Activated T-cell treated with anti-CD3 and anti-CD28 coated beads, Interleukin-2, amount 50 U/mL, for 48 hours (primary cell): ENCODE measurements at regions not wholly inside any gene's neighbourhood (a gene's known extent, or its start where the extent isn't known, plus 50 kb on each side); places are given as distances from the start of the nearest gene placed in this dataset.
"Not testable (repeated sequence)": the region's sequence is repeated elsewhere in the genome, so short reads cannot be mapped to it uniquely, and the experiment has no call there.

Experiments
- DNase-seq, 2 experiments: peaks; one replicate each; pipeline ENCODE4 v3.0.0-alpha.2; 2020

DNA sequence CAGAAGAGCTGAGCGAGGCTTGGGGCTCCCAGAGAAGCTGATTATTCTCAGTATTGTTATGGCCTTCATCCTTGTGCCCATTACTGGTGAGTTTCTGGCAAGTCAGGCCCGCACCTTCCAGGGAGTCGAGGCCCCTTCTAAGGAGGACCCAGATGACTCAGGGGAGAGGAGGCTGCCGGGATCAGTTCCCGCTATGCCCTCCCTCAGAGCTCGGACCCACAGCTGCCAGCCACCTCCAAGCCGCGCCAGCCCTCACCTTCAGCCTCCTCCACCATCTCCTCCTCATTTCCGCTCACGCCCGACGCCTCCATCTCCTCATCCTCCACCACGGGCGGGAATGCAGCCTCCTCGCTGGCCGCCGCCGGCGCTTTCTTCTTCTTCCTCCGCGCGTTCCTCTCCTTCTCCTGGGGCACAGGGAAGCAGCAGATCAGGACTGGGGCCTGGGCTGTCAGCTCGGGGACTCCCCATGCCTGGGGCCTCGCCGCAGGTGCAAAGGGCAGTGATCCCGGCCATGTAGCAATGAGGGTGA, 83.2 kb downstream of the RFLNA start:
- no peak for DNase-seq

- DNase-seq, result no peak
These were observed 81.5 kb downstream of the RFLNA start for GRCh38 chr12:124376435-124376834.

DNA sequence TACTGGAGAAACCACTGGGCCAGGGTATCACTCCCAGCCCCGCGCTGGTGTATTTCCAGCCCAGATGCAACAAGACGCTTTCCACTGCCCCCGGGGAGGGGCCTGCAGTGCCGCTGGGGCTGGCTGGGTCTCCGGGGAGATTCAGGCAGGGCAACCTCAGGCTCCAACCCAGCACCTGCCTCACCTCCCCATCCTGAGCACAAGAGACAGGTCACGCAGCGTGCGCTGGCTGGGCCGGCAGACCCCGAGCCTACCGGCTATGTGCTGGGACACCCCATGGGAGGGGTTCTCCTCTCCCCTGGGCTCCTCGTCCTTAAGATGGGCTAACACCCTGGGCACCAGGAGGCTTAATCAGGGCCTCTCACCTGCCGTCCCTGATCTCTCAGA, 80.9 kb downstream of the RFLNA start:
- no peak for DNase-seq

DNA sequence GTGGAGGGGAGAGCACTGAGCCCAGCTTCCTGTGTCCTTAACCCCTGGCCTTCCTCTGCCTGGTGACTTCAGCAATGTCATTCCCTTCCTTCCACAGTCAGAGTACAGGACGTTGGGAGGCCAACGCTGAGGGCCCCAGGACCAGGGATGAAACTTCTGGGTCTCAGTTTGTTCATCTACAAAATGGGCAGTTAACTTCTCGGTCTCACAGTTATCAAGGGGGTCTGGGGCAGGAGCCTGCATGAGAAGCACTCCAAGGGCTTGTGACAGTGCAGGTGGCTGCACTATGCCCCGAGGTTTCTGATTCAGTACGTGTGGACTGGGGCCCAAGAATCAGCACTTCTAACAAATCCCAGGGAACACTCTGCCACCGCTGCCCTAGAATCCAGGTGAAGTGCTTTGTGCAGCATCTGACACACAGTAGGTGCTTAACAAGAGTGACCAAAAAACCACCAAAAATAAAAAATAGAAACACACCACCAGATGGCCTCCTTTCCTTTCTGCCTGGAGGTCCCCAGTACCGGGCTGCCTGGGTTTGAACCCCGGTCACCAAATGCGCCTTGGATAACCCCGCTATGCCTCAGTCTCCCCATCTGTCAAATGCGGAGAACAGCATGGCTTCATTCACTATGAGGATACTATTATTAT, 80.4 kb downstream of the RFLNA start:
- no peak for DNase-seq

DNA sequence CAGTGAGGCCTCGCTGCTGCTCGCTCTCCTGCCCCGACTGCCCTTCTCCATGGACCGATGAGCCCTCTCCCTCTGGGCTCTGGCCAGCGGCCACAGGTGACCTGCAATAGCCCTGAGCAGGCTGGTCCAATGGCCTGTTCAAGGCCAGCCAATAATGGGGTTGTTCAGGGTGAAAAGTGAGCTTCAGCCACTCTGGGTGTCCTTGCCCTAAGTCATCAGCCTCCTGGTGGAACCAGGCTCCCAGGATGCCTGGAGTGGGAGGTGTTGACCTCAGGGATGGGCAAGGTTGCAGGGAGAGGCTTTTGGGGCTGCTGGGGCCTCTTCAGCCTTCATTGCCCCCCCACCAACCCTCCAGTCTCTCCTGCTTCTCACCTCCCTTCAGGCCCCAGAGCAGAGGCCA, 79.7 kb downstream of the RFLNA start:
- no peak for DNase-seq

DNA sequence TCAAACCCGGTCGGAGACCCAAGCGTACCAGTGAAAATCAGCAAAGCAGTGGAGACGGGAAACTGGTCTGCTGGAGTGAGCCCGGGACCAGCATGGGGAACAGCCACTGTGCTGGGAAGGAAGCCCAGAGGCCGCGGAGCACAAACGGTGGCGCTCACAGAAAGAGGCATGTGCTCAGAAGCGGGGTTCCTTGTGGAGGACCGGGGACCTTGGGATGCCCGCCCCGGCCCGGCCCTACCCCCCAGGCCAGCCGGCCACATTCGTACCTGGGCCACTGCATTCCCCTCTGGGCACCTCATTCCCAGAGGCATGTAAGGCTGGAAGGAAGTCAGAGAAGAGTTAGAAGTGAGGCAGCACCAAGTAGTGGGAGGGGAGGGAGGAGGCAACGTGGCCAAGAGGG, 79.3 kb downstream of the RFLNA start:
- DNase-seq, result no peak

DNA sequence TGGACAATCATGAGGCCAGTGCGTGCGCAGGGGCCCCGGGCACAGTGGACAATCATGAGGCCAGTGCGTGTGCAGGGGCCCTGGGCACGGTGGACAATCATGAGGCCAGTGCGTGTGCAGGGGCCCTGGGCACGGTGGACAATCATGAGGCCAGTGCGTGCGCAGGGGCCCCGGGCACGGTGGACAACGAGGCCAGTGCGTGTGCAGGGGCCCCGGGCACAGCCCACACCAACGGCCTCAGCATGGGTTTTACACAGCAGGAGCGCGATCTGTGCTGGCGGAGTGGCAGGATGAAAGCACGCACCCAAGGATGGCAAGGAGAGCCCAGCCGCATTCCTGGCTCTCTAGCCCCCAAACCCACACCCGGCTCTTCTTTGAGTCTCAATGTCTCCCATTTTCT, 78.8 kb downstream of the RFLNA start:
- not testable (repeated sequence) for DNase-seq

- no peak for DNase-seq
These were observed 77.9 kb downstream of the RFLNA start for GRCh38 chr12:124372831-124373230.

GRCh38 chr12:124371970-124372555, 77.2 kb downstream of the RFLNA start:
- no peak for DNase-seq

GRCh38 chr12:124371366-124371765, 76.5 kb downstream of the RFLNA start:
- no peak for DNase-seq

GRCh38 chr12:124370851-124371250, 76.0 kb downstream of the RFLNA start:
- no peak for DNase-seq

DNA sequence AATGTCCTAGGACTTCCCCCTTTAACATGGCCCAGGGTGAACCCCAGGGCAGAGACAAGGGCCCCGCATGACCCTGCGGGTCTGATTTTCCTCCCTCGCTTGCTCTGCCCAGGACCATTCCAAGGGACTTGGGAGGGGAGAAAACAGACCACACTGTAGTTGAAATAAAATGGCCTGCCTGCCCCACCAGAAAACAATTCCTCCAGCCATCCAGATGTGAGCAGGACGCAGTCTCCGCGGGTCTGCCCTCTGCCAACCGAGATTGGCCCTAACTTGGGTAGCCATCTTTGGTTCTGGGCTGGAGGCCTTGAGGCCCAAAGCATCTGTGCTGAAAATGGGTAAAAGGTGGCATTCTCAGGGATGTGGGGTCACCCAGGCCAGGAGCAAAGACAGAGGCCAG, 75.5 kb downstream of the RFLNA start:
- DNase-seq, result no peak

- no peak for DNase-seq
These were observed 75.0 kb downstream of the RFLNA start for GRCh38 chr12:124369827-124370378.

DNA sequence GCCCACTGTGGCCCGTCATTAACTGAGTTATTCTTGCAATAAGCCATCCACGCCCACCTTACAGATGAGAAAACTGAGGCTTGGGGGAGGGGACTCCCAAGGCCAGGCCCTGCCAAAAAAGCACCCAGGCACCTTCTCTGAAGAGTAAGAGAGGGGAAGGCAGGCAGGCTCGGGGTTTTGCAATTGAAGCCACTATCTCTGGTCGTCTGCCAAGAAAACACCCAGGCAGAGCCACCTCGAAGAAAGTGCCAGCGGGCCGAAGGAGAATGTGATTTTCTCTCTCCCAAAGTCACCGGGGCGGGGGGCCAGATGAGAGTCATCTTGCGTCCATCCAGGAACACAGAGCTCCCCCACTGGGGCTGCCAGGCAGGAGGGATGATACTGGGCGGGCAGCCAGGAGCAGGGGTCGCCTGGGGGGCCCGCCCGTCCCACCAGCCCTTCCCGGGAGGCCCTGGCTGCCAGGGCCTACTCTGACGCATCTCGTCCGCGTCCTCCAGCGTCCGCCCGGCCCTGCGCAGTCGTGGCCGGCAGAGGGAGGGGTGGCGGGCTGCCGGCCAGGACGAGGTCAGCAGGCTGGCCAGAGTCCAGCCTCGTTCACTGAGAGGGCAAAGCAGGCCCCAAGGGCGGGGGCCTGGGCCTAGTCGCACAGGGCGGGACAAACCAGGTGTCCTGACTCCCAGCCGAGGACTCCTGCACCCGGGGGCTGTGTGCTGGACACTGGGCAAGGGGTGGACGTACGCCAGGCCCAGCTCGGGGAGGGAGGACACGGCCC, 74.3 kb downstream of the RFLNA start:
- DNase-seq, result no peak

- DNase-seq, result no peak
These were observed 73.6 kb downstream of the RFLNA start for GRCh38 chr12:124368421-124369032.

DNA sequence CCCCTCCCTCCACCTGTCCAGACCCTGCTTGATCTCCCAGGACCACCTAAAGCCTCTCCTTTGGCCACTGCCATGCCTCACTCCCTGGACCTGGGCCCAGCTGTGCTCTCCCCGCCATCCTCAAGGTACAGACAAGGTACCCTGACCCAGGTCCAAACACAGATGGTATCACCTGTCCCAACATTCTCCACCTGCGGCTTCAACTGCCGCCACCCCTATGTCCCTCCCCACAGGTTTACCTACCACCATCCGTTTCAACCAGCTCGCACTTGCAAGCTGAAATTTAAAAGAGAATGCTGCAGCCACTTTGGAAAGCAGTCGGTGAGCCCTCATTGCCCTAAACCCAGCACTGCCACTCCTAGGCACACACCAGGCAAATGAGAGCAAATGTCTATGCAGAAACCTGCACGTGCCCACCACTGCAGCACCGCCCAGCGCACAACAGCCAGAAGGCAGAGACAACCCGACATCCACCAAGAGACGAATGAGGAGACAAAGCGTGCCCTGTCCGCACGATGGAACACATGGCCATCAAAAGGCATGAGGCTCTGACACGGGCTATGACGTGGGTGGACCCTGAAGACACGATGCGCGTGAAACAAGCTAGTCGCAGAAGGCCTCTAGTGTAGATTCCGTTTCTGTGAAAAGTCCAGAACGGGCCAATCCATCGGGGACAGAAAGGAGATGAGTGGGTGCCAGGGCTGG, 71.0 kb downstream of the RFLNA start:
- DNase-seq, result no peak
